Peyer's patch (tissue), 4 donors: ENCODE measurements at regions not wholly inside any gene's neighbourhood (a gene's known extent, or its start where the extent isn't known, plus 50 kb on each side); places are given as distances from the start of the nearest gene placed in this dataset.

ENCODE experiments used
- DNase-seq, 3 donors: peaks; one replicate each; pipeline ENCODE4 v3.0.0-alpha.2; 2017 to 2019
- H3K27ac ChIP-seq, 4 donors: fragments of 200-600 bp; sonication (generic); one replicate each; pipeline ENCODE4 v1.5.1; 2016 to 2019
- H3K27me3 ChIP-seq, 2 donors: fragments of 200-600 bp; sonication (generic); one replicate each; pipeline ENCODE4 v1.5.1; 2019
- H3K36me3 ChIP-seq, 3 donors: fragments of 200-600 bp; sonication (generic); one replicate each; pipeline ENCODE4 v1.5.1; 2016 to 2019
- H3K4me1 ChIP-seq, 4 donors: fragments of 200-600 bp; sonication (generic); one replicate each; pipeline ENCODE4 v1.5.1; 2016 to 2019
- H3K4me3 ChIP-seq, 4 donors: fragments of 200-600 bp; sonication (generic); 1 replicate in 3 of 4; 2 replicates in 1 of 4; pipeline ENCODE4 v1.5.1; 2016 to 2019; ENCODE audit warnings: mild to moderate bottlenecking in 1 of 4
- H3K9me3 ChIP-seq, 4 donors: fragments of 200-600 bp; sonication (generic); one replicate each; pipeline ENCODE4 v1.5.1; 2016 to 2019; ENCODE audit warnings: mild to moderate bottlenecking in 1 of 4
- POLR2A ChIP-seq, 2 donors: fragments of 450-650 bp; IDR thresholded peaks; one replicate each; pipeline ENCODE4 v1.5.1; 2017; ENCODE audit warnings: antibody characterized with exemption in 2 of 2, mild to moderate bottlenecking in 2 of 2, moderate library complexity in 2 of 2
- TF ChIP-seq, protein P1 (sequence below), 6 experiments: fragments of 450-650 bp in 4 of 6; fragments of 200-600 bp in 2 of 6; sonication (generic) in 1 of 6; IDR thresholded peaks; one replicate each; pipeline ENCODE4 v1.5.1; 2017 to 2019; ENCODE audit warnings: antibody characterized with exemption in 6 of 6, mild to moderate bottlenecking in 3 of 6, moderate library complexity in 1 of 6

DNA sequence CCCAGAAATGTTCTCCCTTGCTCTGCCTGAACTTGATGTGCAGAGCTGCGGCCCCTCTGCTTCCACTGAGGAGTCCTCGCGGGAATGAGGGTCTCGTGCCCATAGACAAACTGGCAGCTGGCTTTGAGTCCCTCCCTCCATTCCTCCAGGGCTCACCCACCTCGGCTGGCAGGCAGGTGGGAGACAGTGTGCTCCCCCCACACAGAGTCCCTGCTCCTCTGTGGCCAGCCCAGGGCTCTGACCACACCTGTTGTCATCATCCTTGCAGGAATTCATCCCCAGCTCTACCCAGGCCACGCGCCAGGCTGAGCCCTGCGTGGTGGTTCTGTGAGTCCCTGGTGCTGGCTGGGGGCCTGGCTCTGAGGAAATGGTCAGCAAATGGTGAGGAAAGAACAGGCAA lies 521.9 kb downstream of the TBC1D22A start:
- Histone ChIP-seq H3K36me3 (no peaks in the 10 kb centered on the region), H3K27ac (no peak overlapping the region), H3K4me1 (no peaks in the 10 kb centered on the region), H3K4me3 (no peak overlapping the region), H3K9me3 (no peaks in the 10 kb centered on the region), H3K27me3 (no peaks in the 10 kb centered on the region)
- peak in 1 of 3 donors; percentile 32 for DNase-seq
- no peak for TF ChIP-seq POLR2A (IDR thresholded peaks at IDR 0.05)
- TF ChIP-seq, protein P1, sequence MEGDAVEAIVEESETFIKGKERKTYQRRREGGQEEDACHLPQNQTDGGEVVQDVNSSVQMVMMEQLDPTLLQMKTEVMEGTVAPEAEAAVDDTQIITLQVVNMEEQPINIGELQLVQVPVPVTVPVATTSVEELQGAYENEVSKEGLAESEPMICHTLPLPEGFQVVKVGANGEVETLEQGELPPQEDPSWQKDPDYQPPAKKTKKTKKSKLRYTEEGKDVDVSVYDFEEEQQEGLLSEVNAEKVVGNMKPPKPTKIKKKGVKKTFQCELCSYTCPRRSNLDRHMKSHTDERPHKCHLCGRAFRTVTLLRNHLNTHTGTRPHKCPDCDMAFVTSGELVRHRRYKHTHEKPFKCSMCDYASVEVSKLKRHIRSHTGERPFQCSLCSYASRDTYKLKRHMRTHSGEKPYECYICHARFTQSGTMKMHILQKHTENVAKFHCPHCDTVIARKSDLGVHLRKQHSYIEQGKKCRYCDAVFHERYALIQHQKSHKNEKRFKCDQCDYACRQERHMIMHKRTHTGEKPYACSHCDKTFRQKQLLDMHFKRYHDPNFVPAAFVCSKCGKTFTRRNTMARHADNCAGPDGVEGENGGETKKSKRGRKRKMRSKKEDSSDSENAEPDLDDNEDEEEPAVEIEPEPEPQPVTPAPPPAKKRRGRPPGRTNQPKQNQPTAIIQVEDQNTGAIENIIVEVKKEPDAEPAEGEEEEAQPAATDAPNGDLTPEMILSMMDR (IDR thresholded peaks at IDR 0.05) = no peak

DNA sequence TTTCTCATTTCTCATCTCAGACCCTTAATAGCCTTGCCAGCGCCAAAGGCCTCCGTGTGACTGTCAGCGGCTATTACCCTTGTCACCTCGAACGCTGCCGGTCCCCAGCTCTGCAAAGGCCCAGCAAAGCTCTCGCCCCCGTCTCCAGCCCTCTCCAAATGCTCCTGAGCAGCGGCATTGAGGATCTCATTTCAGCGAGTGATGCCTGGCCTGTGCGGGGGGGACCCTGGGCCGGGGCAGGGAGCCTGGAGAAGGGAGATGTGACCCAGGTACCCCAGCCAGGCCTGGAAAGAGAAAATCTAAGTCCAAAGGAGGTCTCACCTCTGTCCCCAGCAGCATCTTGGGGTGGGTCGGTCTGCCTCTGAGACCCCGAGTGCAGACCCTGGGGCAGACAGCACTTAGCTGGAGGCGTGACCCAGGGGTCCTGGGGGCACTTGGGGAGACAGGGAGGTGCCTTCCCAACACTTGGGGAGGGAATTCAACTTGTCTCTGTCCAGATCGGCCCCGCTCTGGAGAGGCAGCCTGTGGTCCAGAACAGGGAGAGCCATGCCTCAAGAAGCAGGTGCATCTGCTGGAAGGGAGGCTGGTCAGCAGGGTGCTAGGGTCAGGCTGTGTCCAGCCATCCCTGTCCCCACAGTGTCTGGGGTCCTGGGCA lies 521.3 kb downstream of the TBC1D22A start:
- H3K36me3 ChIP-seq = no peaks in the 10 kb centered on the region
- no peak for TF ChIP-seq POLR2A (IDR thresholded peaks at IDR 0.05)
- TF ChIP-seq, protein P1 (IDR thresholded peaks at IDR 0.05) = no peak
- no peak overlapping the region for H3K4me3 ChIP-seq
- H3K9me3 ChIP-seq = no peaks in the 10 kb centered on the region
- DNase-seq = peak in 1 of 3 donors; percentile 41
- H3K4me1 ChIP-seq = no peaks in the 10 kb centered on the region
- H3K27me3 ChIP-seq = no peaks in the 10 kb centered on the region
- H3K27ac ChIP-seq = no peak overlapping the region

DNA sequence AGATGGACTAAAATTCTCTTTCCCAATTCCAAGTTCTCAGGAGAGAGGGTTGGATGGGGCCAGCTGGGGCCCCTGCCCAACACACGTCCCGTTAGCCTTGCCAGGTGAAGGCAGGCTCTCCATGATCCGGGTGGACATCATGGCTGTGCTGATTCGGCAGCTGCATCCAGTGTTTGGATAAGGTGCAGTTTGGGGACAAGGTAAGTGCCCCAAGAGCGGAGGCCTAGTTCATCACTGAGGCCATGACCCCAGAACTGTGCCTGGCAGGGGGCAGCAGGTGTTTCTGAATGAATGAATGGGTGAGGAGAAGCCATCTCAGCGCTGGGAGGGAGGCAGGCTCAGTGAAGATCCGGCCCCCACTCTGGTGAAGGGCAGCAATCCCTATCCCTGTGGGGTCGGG lies 520.4 kb downstream of the TBC1D22A start:
- TF ChIP-seq, protein P1 (IDR thresholded peaks at IDR 0.05) = no peak
- no peak for TF ChIP-seq POLR2A (IDR thresholded peaks at IDR 0.05)

DNA sequence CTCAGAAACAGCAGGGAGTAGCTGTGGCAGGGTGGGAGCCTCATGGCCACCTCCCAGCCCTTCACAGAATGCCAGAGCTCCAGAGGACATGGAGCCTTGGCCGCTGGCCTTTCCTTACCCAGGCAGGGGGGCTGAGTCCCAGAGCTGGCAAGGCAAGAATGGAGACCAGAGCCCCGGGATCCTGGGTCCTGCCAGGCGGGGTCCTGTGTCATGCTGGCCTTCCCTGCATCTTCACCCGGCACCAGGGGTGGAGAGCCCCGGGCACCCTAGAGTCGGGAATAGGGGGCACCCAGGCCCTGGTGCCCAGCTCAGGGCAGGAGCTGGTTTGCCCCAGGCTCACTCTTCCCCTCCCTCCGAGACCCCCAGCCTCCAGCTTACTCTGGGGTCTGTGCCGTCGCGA lies 519.9 kb downstream of the TBC1D22A start:
- Histone ChIP-seq H3K36me3 (no peaks in the 10 kb centered on the region), H3K27me3 (no peaks in the 10 kb centered on the region), H3K4me1 (no peaks in the 10 kb centered on the region), H3K9me3 (no peaks in the 10 kb centered on the region), H3K27ac (no peak overlapping the region), H3K4me3 (no peak overlapping the region)
- TF ChIP-seq, protein P1 (IDR thresholded peaks at IDR 0.05) = no peak
- no peak for TF ChIP-seq POLR2A (IDR thresholded peaks at IDR 0.05)
- DNase-seq = no peak

More for the DNA sequence above, 520.4 kb downstream of the TBC1D22A start:
- no peaks in the 10 kb centered on the region for H3K4me1 ChIP-seq
- no peaks in the 10 kb centered on the region for H3K36me3 ChIP-seq
- no peak overlapping the region for H3K4me3 ChIP-seq
- DNase-seq = peak in 1 of 3 donors; percentile 23
- H3K27me3 ChIP-seq = no peaks in the 10 kb centered on the region
- H3K27ac ChIP-seq = no peak overlapping the region
- H3K9me3 ChIP-seq = no peaks in the 10 kb centered on the region

DNA sequence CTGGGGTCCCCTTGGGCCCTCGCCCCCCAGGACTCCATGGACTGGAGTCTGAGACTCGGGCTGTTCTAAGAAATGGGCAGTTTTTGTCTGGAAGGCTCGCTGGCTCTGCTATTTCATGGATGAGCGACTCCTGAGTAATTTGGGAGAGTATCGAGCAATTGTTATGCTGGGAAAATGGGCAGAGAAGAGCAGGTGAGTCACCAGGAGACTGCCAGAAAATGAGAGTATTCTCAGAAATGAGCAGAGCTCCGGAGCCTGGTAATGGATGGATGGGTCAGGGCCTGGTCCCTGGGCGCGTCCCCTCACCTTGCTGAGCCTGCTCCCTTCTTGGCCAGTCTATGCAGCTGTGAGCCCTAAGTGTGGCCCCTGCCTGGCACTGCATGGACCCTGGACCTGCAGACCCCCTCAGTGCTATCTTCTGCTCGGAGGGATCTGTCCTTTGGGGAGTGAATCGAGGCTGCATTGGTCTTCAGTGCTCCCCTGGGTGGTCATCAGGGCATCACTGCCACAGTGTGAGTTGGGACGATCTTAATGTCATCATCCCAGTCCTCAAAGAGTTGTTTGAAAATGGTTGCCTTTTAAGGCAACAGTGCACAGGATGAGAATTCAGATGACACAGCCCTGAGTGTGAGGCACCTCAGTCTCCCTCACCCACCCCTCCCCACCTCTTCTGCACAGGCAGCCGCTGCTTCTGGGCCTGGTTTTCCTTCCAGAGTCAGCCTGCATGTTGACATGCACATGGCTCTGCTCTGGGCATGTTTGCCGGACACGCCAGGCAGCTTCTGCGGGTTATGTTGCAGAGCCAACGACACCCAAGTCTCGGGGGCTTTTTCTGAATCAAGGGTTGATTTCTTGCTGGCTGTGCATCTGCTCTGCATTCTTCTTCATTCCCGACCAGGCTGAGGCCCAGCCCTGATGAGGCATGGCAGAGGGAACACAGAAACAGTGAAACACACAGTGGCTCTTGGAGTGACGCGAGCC lies 519.0 kb downstream of the TBC1D22A start:
- H3K27me3 ChIP-seq = no peaks in the 10 kb centered on the region
- no peaks in the 10 kb centered on the region for H3K9me3 ChIP-seq
- H3K27ac ChIP-seq = no peak overlapping the region
- DNase-seq = no peak
- H3K4me3 ChIP-seq = no peak overlapping the region
- no peaks in the 10 kb centered on the region for H3K4me1 ChIP-seq
- TF ChIP-seq POLR2A (IDR thresholded peaks at IDR 0.05) = no peak
- TF ChIP-seq, protein P1 (IDR thresholded peaks at IDR 0.05) = no peak
- no peaks in the 10 kb centered on the region for H3K36me3 ChIP-seq
